Heart right ventricle (tissue), 16 donors: ENCODE measurements at regions not wholly inside any gene's neighbourhood (a gene's known extent, or its start where the extent isn't known, plus 50 kb on each side); places are given as distances from the start of the nearest gene placed in this dataset.

Experiments
- ATAC-seq, 8 donors: fragments of 200-7000 bp; cut with Tn5 transposase; one replicate each; pipeline ENCODE4 v1.9.1; 2020; ENCODE audit warnings: mild to moderate bottlenecking in 8 of 8, moderate library complexity in 8 of 8, moderate number of reproducible peaks in 1 of 8
- DNase-seq, 2 donors: peaks; one replicate each; pipeline ENCODE4 v3.0.0-alpha.2; 2020
- H3K27ac ChIP-seq, 10 donors: fragments of 200-600 bp; sonication (generic) in 2 of 10; one replicate each; pipeline versions ENCODE4 v1.5.0 to v1.8.0; 2020 to 2022; ENCODE audit warnings: mild to moderate bottlenecking in 3 of 10
- H3K27me3 ChIP-seq, 7 donors: fragments of 200-600 bp; one replicate each; pipeline ENCODE4 v1.8.0; 2021 to 2022; ENCODE audit warnings: mild to moderate bottlenecking in 2 of 7
- H3K36me3 ChIP-seq, 9 donors: fragments of 200-600 bp; sonication (generic) in 1 of 9; one replicate each; pipeline versions ENCODE4 v1.5.0 to v1.8.0; 2020 to 2022; ENCODE audit warnings: mild to moderate bottlenecking in 2 of 9
- H3K4me1 ChIP-seq, 9 donors: fragments of 200-600 bp; sonication (generic) in 1 of 9; one replicate each; pipeline versions ENCODE4 v1.5.0 to v1.8.0; 2020 to 2022; ENCODE audit warnings: mild to moderate bottlenecking in 4 of 9
- H3K4me3 ChIP-seq, 10 donors: fragments of 200-600 bp; sonication (generic) in 2 of 10; one replicate each; pipeline versions ENCODE4 v1.5.0 to v1.8.0; 2020 to 2022; ENCODE audit warnings: mild to moderate bottlenecking in 7 of 10, moderate library complexity in 2 of 10
- H3K9me3 ChIP-seq, 11 donors: fragments of 200-600 bp in 10 of 11; sonication (generic) in 2 of 11; one replicate each; pipeline versions ENCODE4 v1.5.0 to v1.8.0; 2013 to 2022; ENCODE audit warnings: mild to moderate bottlenecking in 2 of 11, control low read depth in 1 of 11, moderate library complexity in 1 of 11
- whole genome bisulfite sequencing, 2 donors: extraction: QIAGEN DNeasy Blood & Tissue Kit; methylation state at CpG; one replicate each; pipeline ENCODE4 v1.1.7; 2013; ENCODE audit warnings: inconsistent platforms in 1 of 2; 5-methylcytosine and 5-hydroxymethylcytosine counted together
- intact Hi-C, 10 donors: fragments of 100-400 bp; cut with DNase I; formaldehyde crosslinking; loops; one replicate each; pipeline versions ENCODE4 v1.11.1 to v1.14.2; 2022
- TF ChIP-seq, protein P1 (sequence below), 9 donors: fragments of 200-600 bp; sonication (generic) in 2 of 9; IDR thresholded peaks; one replicate each; pipeline versions ENCODE4 v1.5.0 to v1.8.0; 2021 to 2022; ENCODE audit warnings: antibody characterized with exemption in 9 of 9, mild to moderate bottlenecking in 5 of 9, moderate library complexity in 1 of 9
- donor health status: Arrhythmogenic right ventricular cardiomyopathy.
- donor health status: ischemic (EF 13 %, LVEDD 7.1; RV severe dilation, severe dysfunction).
- donor health status: healthy with polysubstance abuse.
- donor health status: DM: no; HTN: yes; CAD: no.
- donor health status: DM: no; HTN: no; CAD: no.
- donor health status: ischemic (EF 25% LVEDD 6.9; RV normal size, moderate dysfunction).
- donor health status: ischemic (EF 25% LVEDD 5.7; RV mildly dilated, moderate dysfunction).
- donor health status: healthy.
- donor health status: DM: yes; HTN: yes; CAD: no.
- donor health status: Ischemic cardiomyopathy.
- donor health status: ischemic (EF 35%, LVEDD 5.7; RV mildly dilated, moderate dysfunction).
- donor health status: nonischemic (EF 11% LVEDD 7.7; RV severe dilation, severe dysfunction).
- donor health status: DM: yes; HTN: yes; CAD: no.
- donor health status: PGD.
- donor health status: ischemic (EF 29% LVEDD 5.4; RV normal size, mild dysfunction).
- donor health status: nonischemic (EF 23%, LVEDD 6.1; RV moderate dilation, normal function).

DNA sequence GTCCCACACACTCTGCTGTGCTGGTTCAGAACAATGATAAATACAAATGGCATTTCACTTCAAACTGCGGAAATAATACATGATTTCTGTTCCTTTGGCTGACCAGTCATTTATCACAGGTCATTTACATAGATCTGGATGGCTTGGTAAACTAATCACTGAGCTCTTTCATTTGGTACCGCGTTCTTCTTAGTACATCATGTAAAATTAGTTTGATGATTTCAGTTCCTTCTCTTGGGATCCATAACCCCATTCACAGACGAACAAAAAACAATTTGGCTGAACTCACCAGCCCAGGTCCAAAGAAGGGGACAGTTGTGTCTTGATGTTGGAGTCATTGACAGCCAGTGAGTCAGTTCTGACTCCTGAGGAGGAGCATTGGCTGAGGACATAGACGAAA lies 689.8 kb downstream of the INHBA start:
- Histone ChIP-seq H3K4me3 (no peak overlapping the region), H3K27me3 (no peaks in the 10 kb centered on the region), H3K36me3 (no peaks in the 10 kb centered on the region), H3K27ac (no peak overlapping the region), H3K9me3 (no peaks in the 10 kb centered on the region), H3K4me1 (peaks cover 0 to 22% (median 5%) of the 10 kb centered on the region in 9 donors)
- DNase-seq (no peak), ATAC-seq (peak in 1 of 8 donors; percentile 31)
- TF ChIP-seq, protein P1, sequence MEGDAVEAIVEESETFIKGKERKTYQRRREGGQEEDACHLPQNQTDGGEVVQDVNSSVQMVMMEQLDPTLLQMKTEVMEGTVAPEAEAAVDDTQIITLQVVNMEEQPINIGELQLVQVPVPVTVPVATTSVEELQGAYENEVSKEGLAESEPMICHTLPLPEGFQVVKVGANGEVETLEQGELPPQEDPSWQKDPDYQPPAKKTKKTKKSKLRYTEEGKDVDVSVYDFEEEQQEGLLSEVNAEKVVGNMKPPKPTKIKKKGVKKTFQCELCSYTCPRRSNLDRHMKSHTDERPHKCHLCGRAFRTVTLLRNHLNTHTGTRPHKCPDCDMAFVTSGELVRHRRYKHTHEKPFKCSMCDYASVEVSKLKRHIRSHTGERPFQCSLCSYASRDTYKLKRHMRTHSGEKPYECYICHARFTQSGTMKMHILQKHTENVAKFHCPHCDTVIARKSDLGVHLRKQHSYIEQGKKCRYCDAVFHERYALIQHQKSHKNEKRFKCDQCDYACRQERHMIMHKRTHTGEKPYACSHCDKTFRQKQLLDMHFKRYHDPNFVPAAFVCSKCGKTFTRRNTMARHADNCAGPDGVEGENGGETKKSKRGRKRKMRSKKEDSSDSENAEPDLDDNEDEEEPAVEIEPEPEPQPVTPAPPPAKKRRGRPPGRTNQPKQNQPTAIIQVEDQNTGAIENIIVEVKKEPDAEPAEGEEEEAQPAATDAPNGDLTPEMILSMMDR (IDR thresholded peaks at IDR 0.05) = no peak
- WGBS, 2 donors = 81 to 87% methylated on average over 5 of the region's 5 CpGs
- intact Hi-C loops = loop anchor here in 1 of 10 donors (10.0 kb wide), 1 partner anchor 702 kb away; no protein-coding TSS in a partner anchor

DNA sequence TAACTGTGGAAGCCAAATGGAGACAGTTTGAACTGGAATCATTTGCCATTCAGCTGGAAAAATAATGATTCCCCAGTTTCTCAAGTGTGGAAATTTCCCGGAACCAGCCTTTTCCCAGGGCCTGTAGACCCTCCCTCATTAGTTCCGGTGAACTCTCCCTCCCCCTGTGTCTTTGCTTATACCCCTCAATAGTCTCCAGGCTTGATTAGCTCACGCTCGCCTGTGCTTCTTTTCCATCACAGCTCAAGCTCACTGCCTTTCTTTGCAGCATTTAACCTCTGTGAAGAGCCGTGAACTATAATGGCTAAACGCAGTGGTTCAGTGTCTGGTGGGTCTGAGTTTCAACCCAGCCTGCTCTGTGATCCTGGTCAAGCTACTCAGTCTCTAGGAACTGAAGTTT lies 690.8 kb downstream of the INHBA start:
- Histone ChIP-seq H3K36me3 (no peaks in the 10 kb centered on the region), H3K4me3 (no peak overlapping the region), H3K27ac (peak overlapping the region in 3 of 10 donors; percentile 10 to 68 (median 56)), H3K4me1 (peaks cover 0 to 27% (median 6%) of the 10 kb centered on the region in 9 donors), H3K27me3 (no peaks in the 10 kb centered on the region), H3K9me3 (no peaks in the 10 kb centered on the region)
- WGBS, 2 donors = 96% methylated on average over 6 of the region's 6 CpGs
- TF ChIP-seq, protein P1 (IDR thresholded peaks at IDR 0.05) = no peak
- ATAC-seq (peak in 2 of 8 donors; percentile 23 to 30), DNase-seq (no peak)
- intact Hi-C loops = loop anchor here in 1 of 10 donors (10.0 kb wide), 1 partner anchor 703 kb away; no protein-coding TSS in a partner anchor

- H3K27ac ChIP-seq = peak overlapping the region in 7 of 10 donors; percentile 26 to 68 (median 56)
- peak in 7 of 8 donors; percentile 78 to 86 (median 84) for ATAC-seq
- WGBS, 2 donors = 40 to 58% methylated on average over 4 of the region's 4 CpGs
Observed at GRCh38 chr7:41010967-41011366, 691.9 kb downstream of the INHBA start.

DNA sequence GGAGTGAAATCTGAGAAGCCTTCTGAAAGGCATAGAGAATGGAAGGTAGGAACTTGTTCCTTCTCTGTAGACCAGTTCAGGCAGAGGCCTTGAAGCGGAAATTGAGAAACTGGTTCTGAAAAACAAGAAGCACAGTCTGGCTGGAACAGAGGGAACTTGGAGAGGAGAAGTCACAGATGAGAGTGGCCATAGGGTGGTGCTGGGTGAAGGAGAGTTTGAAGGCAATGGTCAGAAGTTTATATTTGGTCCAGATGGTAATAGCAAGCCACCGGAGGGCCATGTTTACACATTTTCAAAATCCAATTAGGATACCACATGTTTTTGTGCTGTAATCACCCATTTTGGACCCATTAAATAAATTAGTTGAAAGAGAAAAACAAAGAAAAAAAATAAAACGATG lies 692.5 kb downstream of the INHBA start:
- no peaks in the 10 kb centered on the region for H3K36me3 ChIP-seq
- H3K4me3 ChIP-seq = no peak overlapping the region
- TF ChIP-seq, protein P1 (IDR thresholded peaks at IDR 0.05) = peak in 2 of 9 donors; percentile 7 to 13
- H3K27ac ChIP-seq = peak overlapping the region in 8 of 10 donors; percentile 9 to 68 (median 52)
- ATAC-seq (peak in 7 of 8 donors; percentile 43 to 79 (median 68)), DNase-seq (peak in 1 of 2 donors; percentile 25)
- no peaks in the 10 kb centered on the region for H3K27me3 ChIP-seq
- H3K9me3 ChIP-seq = no peaks in the 10 kb centered on the region
- 63 to 75% methylated on average over 3 of the region's 3 CpGs for WGBS, 2 donors
- intact Hi-C loops = loop anchor here in 1 of 10 donors (10.0 kb wide), 1 partner anchor 704 kb away; no protein-coding TSS in a partner anchor
- peaks cover 0 to 42% (median 16%) of the 10 kb centered on the region in 9 donors for H3K4me1 ChIP-seq

More at GRCh38 chr7:41010967-41011366, 691.9 kb downstream of the INHBA start:
- Histone ChIP-seq H3K27me3 (no peaks in the 10 kb centered on the region), H3K36me3 (no peaks in the 10 kb centered on the region), H3K4me3 (no peak overlapping the region), H3K9me3 (no peaks in the 10 kb centered on the region), H3K4me1 (peaks cover 0 to 36% (median 10%) of the 10 kb centered on the region in 9 donors)
- intact Hi-C loops = loop anchor here in 1 of 10 donors (10.0 kb wide), 1 partner anchor 704 kb away; no protein-coding TSS in a partner anchor
- DNase-seq = peak in 1 of 2 donors; percentile 47
- TF ChIP-seq, protein P1 (IDR thresholded peaks at IDR 0.05) = no peak
